DMS53 (cell line): ENCODE measurements at regions not wholly inside any gene's neighbourhood (a gene's known extent, or its start where the extent isn't known, plus 50 kb on each side); places are given as distances from the start of the nearest gene placed in this dataset.

Experiments used
- DNase-seq: peaks from one replicate; lab custom pipeline; 2025; lab: John Stamatoyannopoulos, UW

- DNase-seq: peak; percentile 11
These were observed 117.1 kb upstream of the DTNA start for GRCh38 chr18:34592961-34593382.

- no peak for DNase-seq
These were observed 115.8 kb upstream of the DTNA start for GRCh38 chr18:34594266-34594665.

GRCh38 chr18:34595690-34596089 is 114.4 kb upstream of the DTNA start:
- DNase-seq: peak; percentile 55

- no peak for DNase-seq
These were observed 111.9 kb upstream of the DTNA start for GRCh38 chr18:34598120-34598635.

GRCh38 chr18:34600158-34600557 is 109.9 kb upstream of the DTNA start:
- DNase-seq: no peak

GRCh38 chr18:34600874-34601656 is 109.0 kb upstream of the DTNA start:
- no peak for DNase-seq

GRCh38 chr18:34604591-34604990 is 105.5 kb upstream of the DTNA start:
- no peak for DNase-seq

GRCh38 chr18:34606851-34607250 is 103.2 kb upstream of the DTNA start:
- no peak for DNase-seq

GRCh38 chr18:34608064-34608463 is 102.0 kb upstream of the DTNA start:
- peak; percentile 8 for DNase-seq

- DNase-seq: no peak
These were observed 100.0 kb upstream of the DTNA start for GRCh38 chr18:34609986-34610648.

- no peak for DNase-seq
These were observed 98.2 kb upstream of the DTNA start for GRCh38 chr18:34611904-34612303.

GRCh38 chr18:34620258-34620861 is 89.7 kb upstream of the DTNA start:
- DNase-seq: no peak

- no peak for DNase-seq
These were observed 86.5 kb upstream of the DTNA start for GRCh38 chr18:34623557-34623956.

- DNase-seq: peak; percentile 77
These were observed 85.5 kb upstream of the DTNA start for GRCh38 chr18:34624551-34624950.

- DNase-seq: peak; percentile 17
These were observed 83.5 kb upstream of the DTNA start for GRCh38 chr18:34626404-34627136.

GRCh38 chr18:34627137-34627920 is 82.8 kb upstream of the DTNA start:
- no peak for DNase-seq

- DNase-seq: peak; percentile 75
These were observed 78.8 kb upstream of the DTNA start for GRCh38 chr18:34631093-34631966.

GRCh38 chr18:34632321-34632720 is 77.8 kb upstream of the DTNA start:
- DNase-seq: no peak

- DNase-seq: no peak
These were observed 76.7 kb upstream of the DTNA start for GRCh38 chr18:34633368-34633767.

GRCh38 chr18:34637094-34637801 is 72.8 kb upstream of the DTNA start:
- DNase-seq: no peak
